SK-N-SH treated with all-trans-retinoic acid at 6 μM for 48 hours (cell line): ENCODE measurements at regions not wholly inside any gene's neighbourhood (a gene's known extent, or its start where the extent isn't known, plus 50 kb on each side); places are given as distances from the start of the nearest gene placed in this dataset.
"Not testable (repeated sequence)": the region's sequence is repeated elsewhere in the genome, so short reads cannot be mapped to it uniquely, and the experiment has no call there.

Experiments used
- ATAC-seq: fragments of 200-7000 bp; cut with Tn5 transposase; 3 replicates; pipeline ENCODE4 v1.9.1; 2020; ENCODE audit warnings: mild to moderate bottlenecking, moderate library complexity
- ARNTL ChIP-seq: fragments of 450-650 bp; formaldehyde crosslinking; IDR thresholded peaks from 2 replicates; pipeline ENCODE4 v1.5.0; 2020; ENCODE audit warnings: low read depth, mild to moderate bottlenecking, moderate library complexity, borderline replicate concordance
- BACH2 ChIP-seq: fragments of 250-450 bp; sonication (Bioruptor Pico); IDR thresholded peaks from 2 replicates; pipeline ENCODE4 v1.9.0; 2021; ENCODE audit warnings: mild to moderate bottlenecking, borderline replicate concordance
- CREB5 ChIP-seq: fragments of 250-450 bp; sonication (Bioruptor Pico); IDR thresholded peaks from 2 replicates; pipeline ENCODE4 v1.5.1; 2020; ENCODE audit warnings: low read depth, mild to moderate bottlenecking, moderate library complexity
- CSDC2 ChIP-seq: fragments of 250-450 bp; sonication (Bioruptor Pico); IDR thresholded peaks from 2 replicates; pipeline ENCODE4 v1.5.0; 2020; ENCODE audit warnings: mild to moderate bottlenecking, moderate library complexity
- CSRNP3 ChIP-seq: fragments of 250-450 bp; sonication (Bioruptor Pico); IDR thresholded peaks from 2 replicates; pipeline ENCODE4 v1.5.1; 2021; ENCODE audit warnings: mild to moderate bottlenecking, moderate library complexity
- ESRRG ChIP-seq: fragments of 250-450 bp; sonication (Bioruptor Pico); IDR thresholded peaks from 2 replicates; pipeline ENCODE4 v1.6.1; 2021; ENCODE audit warnings: mild to moderate bottlenecking
- GLIS3 ChIP-seq: fragments of 250-450 bp; sonication (Bioruptor Pico); IDR thresholded peaks from 2 replicates; pipeline ENCODE4 v1.5.0; 2020; ENCODE audit warnings: mild to moderate bottlenecking, moderate library complexity
- ISL1 ChIP-seq: fragments of 250-450 bp; sonication (Bioruptor Pico); IDR thresholded peaks from 2 replicates; pipeline ENCODE4 v2.1.2; 2022; ENCODE audit warnings: mild to moderate bottlenecking, moderate library complexity
- OSR1 ChIP-seq: fragments of 250-450 bp; sonication (Bioruptor Pico); IDR thresholded peaks from 2 replicates; pipeline ENCODE4 v1.8.0; 2022; ENCODE audit warnings: moderate library complexity, mild to moderate bottlenecking, inconsistent platforms
- PATZ1 ChIP-seq: fragments of 250-450 bp; sonication (Bioruptor Pico); IDR thresholded peaks from 2 replicates; pipeline ENCODE4 v1.8.0; 2020; ENCODE audit warnings: mild to moderate bottlenecking, moderate library complexity, borderline replicate concordance
- POU6F1 ChIP-seq: fragments of 250-450 bp; sonication (Bioruptor Pico); IDR thresholded peaks from 2 replicates; pipeline ENCODE4 v1.8.0; 2021; ENCODE audit warnings: low read depth, mild to moderate bottlenecking, moderate library complexity, borderline replicate concordance
- PPARA ChIP-seq: fragments of 250-450 bp; sonication (Bioruptor Pico); IDR thresholded peaks from 2 replicates; pipeline ENCODE4 v1.5.0; 2020; ENCODE audit warnings: mild to moderate bottlenecking, borderline replicate concordance
- RARB ChIP-seq: fragments of 250-450 bp; sonication (Bioruptor Pico); IDR thresholded peaks from 2 replicates; pipeline ENCODE4 v1.8.0; 2021; ENCODE audit warnings: mild to moderate bottlenecking, moderate library complexity
- TCF4 ChIP-seq: fragments of 250-450 bp; sonication (Bioruptor Pico); IDR thresholded peaks from 2 replicates; pipeline ENCODE4 v1.8.0; 2021; ENCODE audit warnings: mild to moderate bottlenecking, moderate library complexity, borderline replicate concordance
- TOX ChIP-seq: fragments of 250-450 bp; sonication (Bioruptor Pico); IDR thresholded peaks from 2 replicates; pipeline ENCODE4 v1.8.0; 2021; ENCODE audit warnings: mild to moderate bottlenecking, moderate library complexity, borderline replicate concordance
- TSHZ2 ChIP-seq: fragments of 250-450 bp; sonication (Bioruptor Pico); IDR thresholded peaks from 2 replicates; pipeline ENCODE4 v1.5.0; 2020; ENCODE audit warnings: mild to moderate bottlenecking, moderate library complexity
- ZC3H10 ChIP-seq: fragments of 250-450 bp; sonication (Bioruptor Pico); IDR thresholded peaks from 2 replicates; pipeline ENCODE4 v1.5.1; 2021; ENCODE audit warnings: mild to moderate bottlenecking, moderate library complexity
- ZFP3 ChIP-seq: fragments of 250-450 bp; sonication (Bioruptor Pico); IDR thresholded peaks from 2 replicates; pipeline ENCODE4 v1.5.0; 2020; ENCODE audit warnings: mild to moderate bottlenecking, moderate library complexity
- ZFP30 ChIP-seq: fragments of 450-650 bp; formaldehyde crosslinking; IDR thresholded peaks from 2 replicates; pipeline ENCODE4 v1.5.0; 2022; ENCODE audit warnings: mild to moderate bottlenecking, moderate library complexity
- ZNF565 ChIP-seq: fragments of 450-650 bp; formaldehyde crosslinking; conservative IDR thresholded peaks from 2 replicates; pipeline ENCODE4 v1.5.0; 2020; ENCODE audit warnings: low read depth, mild to moderate bottlenecking, moderate library complexity
- ZNF70 ChIP-seq: fragments of 450-650 bp; formaldehyde crosslinking; IDR thresholded peaks from 2 replicates; pipeline ENCODE4 v1.5.0; 2020; ENCODE audit warnings: mild to moderate bottlenecking, moderate library complexity
- ZNF8 ChIP-seq: fragments of 450-650 bp; formaldehyde crosslinking; IDR thresholded peaks from 2 replicates; pipeline ENCODE4 v1.5.0; 2020; ENCODE audit warnings: mild to moderate bottlenecking, moderate library complexity

- TF ChIP-seq CREB5 (CRISPR knock-in tag) (no peak), TCF4 (no peak), ZFP3 (no peak), ZNF565 (no peak), POU6F1 (CRISPR knock-in tag) (no peak), ISL1 (CRISPR knock-in tag) (no peak), ZNF70 (CRISPR knock-in tag) (no peak), CSRNP3 (no peak), TOX (no peak), ZC3H10 (CRISPR knock-in tag) (no peak), TSHZ2 (CRISPR knock-in tag) (no peak), ARNTL (CRISPR knock-in tag) (no peak), ZNF8 (no peak), PATZ1 (no peak), BACH2 (no peak), PPARA (no peak), ESRRG (CRISPR knock-in tag) (no peak)
- TF ChIP-seq, all 23 proteins: peak for 0
- ATAC-seq: no peak
Observed at GRCh38 chr3:66934041-66934440, 64.1 kb upstream of the KBTBD8 start.

- TF ChIP-seq ARNTL (CRISPR knock-in tag) (no peak), TOX (no peak), OSR1 (CRISPR knock-in tag) (no peak), ESRRG (CRISPR knock-in tag) (no peak), ISL1 (CRISPR knock-in tag) (no peak), ZNF8 (no peak), CSRNP3 (no peak), CSDC2 (CRISPR knock-in tag) (no peak), POU6F1 (CRISPR knock-in tag) (no peak), TSHZ2 (CRISPR knock-in tag) (no peak), ZFP3 (no peak), PPARA (no peak), BACH2 (no peak), ZC3H10 (CRISPR knock-in tag) (no peak), CREB5 (CRISPR knock-in tag) (no peak), ZNF565 (no peak), GLIS3 (CRISPR knock-in tag) (no peak), ZFP30 (CRISPR knock-in tag) (no peak), RARB (no peak)
- no peak for ATAC-seq
Observed at GRCh38 chr3:66934725-66935124, 63.4 kb upstream of the KBTBD8 start.

GRCh38 chr3:66937041-66937440, 61.1 kb upstream of the KBTBD8 start:
- ATAC-seq: not testable (repeated sequence)
